A673 (cell line): ENCODE measurements at regions not wholly inside any gene's neighbourhood (a gene's known extent, or its start where the extent isn't known, plus 50 kb on each side); places are given as distances from the start of the nearest gene placed in this dataset.

ENCODE experiments used
- BruUV-seq: library from RNA; stranded (reverse); fragments of 400-500 nt; replicated peaks from 2 replicates; lab custom pipeline; 2021; lab: Mats Ljungman, UMichigan
- CTCF ChIA-PET: fragments of 300-600 bp; sonication (Branson Sonifier 250); formaldehyde crosslinking; loops from one replicate; lab custom pipeline; 2022; ENCODE audit warnings: antibody characterized with exemption; lab: Charles Lee
- POLR2A ChIA-PET: fragments of 300-600 bp; sonication (Branson Sonifier 250); formaldehyde crosslinking; loops from one replicate; lab custom pipeline; 2022; ENCODE audit warnings: antibody characterized with exemption; ENCODE audit not compliant: low non-redundant PET; lab: Charles Lee
- DNase-seq: peaks from one replicate; pipeline ENCODE4 v3.0.0-alpha.2; 2015; ENCODE audit warnings: low spot score
- H3K27ac ChIP-seq: fragments of 200-600 bp; sonication (generic); 2 replicates; pipeline ENCODE4 v1.5.1; 2016; ENCODE audit warnings: mixed run types, low read depth, mild to moderate bottlenecking, mixed read lengths, antibody characterized with exemption, low read length; ENCODE audit not compliant: poor library complexity, severe bottlenecking
- H3K27me3 ChIP-seq: fragments of 200-600 bp; sonication (generic); replicated peaks from 2 replicates; pipeline ENCODE4 v1.6.1; 2017; ENCODE audit warnings: mixed run types, low read depth, mild to moderate bottlenecking, mixed read lengths, antibody characterized with exemption, low read length; ENCODE audit not compliant: insufficient read depth, poor library complexity
- H3K36me3 ChIP-seq: fragments of 200-600 bp; sonication (generic); 2 replicates; pipeline ENCODE4 v1.6.1; 2016; ENCODE audit warnings: mixed run types, mild to moderate bottlenecking, mixed read lengths, antibody characterized with exemption, low read length; ENCODE audit not compliant: insufficient read depth, poor library complexity, severe bottlenecking
- H3K4me1 ChIP-seq: fragments of 200-600 bp; sonication (generic); 2 replicates; pipeline ENCODE4 v1.6.1; 2017; ENCODE audit warnings: mixed run types, mild to moderate bottlenecking, mixed read lengths, antibody characterized with exemption, low read length; ENCODE audit not compliant: insufficient read depth, poor library complexity, severe bottlenecking
- H3K4me3 ChIP-seq: fragments of 200-600 bp; sonication (generic); 2 replicates; pipeline ENCODE4 v1.5.1; 2016; ENCODE audit warnings: low read depth, mixed run types, mild to moderate bottlenecking, mixed read lengths, low read length; ENCODE audit not compliant: poor library complexity, severe bottlenecking
- H3K9me3 ChIP-seq: fragments of 200-600 bp; sonication (generic); 2 replicates; pipeline ENCODE4 v1.6.1; 2016; ENCODE audit warnings: mixed run types, low read depth, mild to moderate bottlenecking, mixed read lengths, antibody characterized with exemption, low read length; ENCODE audit not compliant: poor library complexity, severe bottlenecking
- CTCF ChIP-seq: fragments of 300-800, 200-600 bp; sonication (generic); conservative IDR thresholded peaks from 2 replicates; pipeline ENCODE4 v1.5.1; 2017; ENCODE audit warnings: low read depth, mild to moderate bottlenecking, antibody characterized with exemption, low read length, moderate library complexity, mixed read lengths
- EZH2 ChIP-seq: fragments of 200-600 bp; sonication (generic); IDR thresholded peaks from 2 replicates; pipeline ENCODE4 v1.6.1; 2017; ENCODE audit warnings: borderline replicate concordance, low read depth, mild to moderate bottlenecking, mixed read lengths, antibody characterized with exemption, low read length; ENCODE audit not compliant: poor library complexity, severe bottlenecking
- intact Hi-C: fragments of 100-400 bp; cut with micrococcal nuclease; formaldehyde crosslinking; loops from one replicate; pipeline ENCODE4 v1.10.0; 2022; ENCODE audit not compliant: unreplicated experiment

GRCh38 chr1:185477638-185478580 lies 160.9 kb upstream of the IVNS1ABP start:
- no peaks in the 10 kb centered on the region for H3K9me3 ChIP-seq
- H3K4me3 ChIP-seq = no peak overlapping the region
- DNase-seq = no peak
- CTCF ChIA-PET = no interaction called here
- peaks cover 4% of the 10 kb centered on the region for H3K4me1 ChIP-seq
- POLR2A ChIA-PET = no interaction called here
- intact Hi-C loops = no loop called here
- H3K27me3 ChIP-seq = no peaks in the 10 kb centered on the region
- H3K27ac ChIP-seq = no peak overlapping the region
- no TSS peak for BruUV-seq
- no peak for TF ChIP-seq EZH2
- TF ChIP-seq CTCF = no peak
- no peaks in the 10 kb centered on the region for H3K36me3 ChIP-seq

- TF ChIP-seq CTCF = no peak
- no peak for TF ChIP-seq EZH2
- Histone ChIP-seq H3K4me1 (peaks cover 6% of the 10 kb centered on the region), H3K9me3 (no peaks in the 10 kb centered on the region), H3K4me3 (no peak overlapping the region), H3K27ac (no peak overlapping the region), H3K36me3 (no peaks in the 10 kb centered on the region), H3K27me3 (no peaks in the 10 kb centered on the region)
- intact Hi-C loops = no loop called here
- ChIA-PET POLR2A (no interaction called here), CTCF (no interaction called here)
- DNase-seq = no peak
- no TSS peak for BruUV-seq
These were observed 157.6 kb upstream of the IVNS1ABP start for GRCh38 chr1:185474440-185475149.

- intact Hi-C loops = no loop called here
- CTCF ChIA-PET = no interaction called here
These were observed 156.1 kb upstream of the IVNS1ABP start for GRCh38 chr1:185473186-185473585.

More at GRCh38 chr1:185473186-185473585, 156.1 kb upstream of the IVNS1ABP start:
- Histone ChIP-seq H3K27ac (no peak overlapping the region), H3K27me3 (no peaks in the 10 kb centered on the region), H3K4me1 (peaks cover 6% of the 10 kb centered on the region), H3K4me3 (no peak overlapping the region), H3K9me3 (no peaks in the 10 kb centered on the region), H3K36me3 (no peaks in the 10 kb centered on the region)
- TF ChIP-seq CTCF (no peak), EZH2 (no peak)
- POLR2A ChIA-PET = no interaction called here
- DNase-seq = no peak
- no TSS peak for BruUV-seq
